ENCODE measurements at regions not wholly inside any gene's neighbourhood (a gene's known extent, or its start where the extent isn't known, plus 50 kb on each side); places are given as distances from the start of the nearest gene placed in this dataset.

DNA sequence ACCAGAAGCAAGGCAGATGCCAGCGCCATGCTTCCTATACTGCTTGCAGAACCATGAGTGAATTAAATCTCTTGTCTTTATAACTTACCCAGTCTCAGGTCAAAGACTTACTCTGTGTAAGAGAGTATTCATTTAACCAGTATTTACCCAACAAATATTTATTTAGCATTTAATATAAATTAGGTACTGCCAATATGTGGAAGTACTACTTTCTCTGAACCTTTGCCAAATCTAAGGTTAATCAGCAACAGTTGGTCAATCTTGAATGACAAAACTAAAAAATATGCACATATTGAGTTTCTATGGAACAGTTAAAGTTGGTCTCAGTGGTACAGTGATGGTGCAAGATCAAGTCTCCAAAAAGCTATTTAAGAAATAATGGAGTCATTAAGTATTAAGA is 155.9 kb upstream of the CCNG1 start:
- no peaks in the 10 kb centered on the region for H3K36me3 ChIP-seq (ENCODE audit: control insufficient read depth, insufficient read depth, low read length)
- TF ChIP-seq TCF7L2 (IDR thresholded peaks at IDR 0.05; ENCODE audit: low read depth, low read length) (no peak), POLR2AphosphoS5 (IDR thresholded peaks at IDR 0.05; ENCODE audit: low read depth, low read length) (no peak)
- TF ChIP-seq, protein P1, sequence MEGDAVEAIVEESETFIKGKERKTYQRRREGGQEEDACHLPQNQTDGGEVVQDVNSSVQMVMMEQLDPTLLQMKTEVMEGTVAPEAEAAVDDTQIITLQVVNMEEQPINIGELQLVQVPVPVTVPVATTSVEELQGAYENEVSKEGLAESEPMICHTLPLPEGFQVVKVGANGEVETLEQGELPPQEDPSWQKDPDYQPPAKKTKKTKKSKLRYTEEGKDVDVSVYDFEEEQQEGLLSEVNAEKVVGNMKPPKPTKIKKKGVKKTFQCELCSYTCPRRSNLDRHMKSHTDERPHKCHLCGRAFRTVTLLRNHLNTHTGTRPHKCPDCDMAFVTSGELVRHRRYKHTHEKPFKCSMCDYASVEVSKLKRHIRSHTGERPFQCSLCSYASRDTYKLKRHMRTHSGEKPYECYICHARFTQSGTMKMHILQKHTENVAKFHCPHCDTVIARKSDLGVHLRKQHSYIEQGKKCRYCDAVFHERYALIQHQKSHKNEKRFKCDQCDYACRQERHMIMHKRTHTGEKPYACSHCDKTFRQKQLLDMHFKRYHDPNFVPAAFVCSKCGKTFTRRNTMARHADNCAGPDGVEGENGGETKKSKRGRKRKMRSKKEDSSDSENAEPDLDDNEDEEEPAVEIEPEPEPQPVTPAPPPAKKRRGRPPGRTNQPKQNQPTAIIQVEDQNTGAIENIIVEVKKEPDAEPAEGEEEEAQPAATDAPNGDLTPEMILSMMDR (IDR thresholded peaks at IDR 0.05): no peak
- TF ChIP-seq, protein P2, sequence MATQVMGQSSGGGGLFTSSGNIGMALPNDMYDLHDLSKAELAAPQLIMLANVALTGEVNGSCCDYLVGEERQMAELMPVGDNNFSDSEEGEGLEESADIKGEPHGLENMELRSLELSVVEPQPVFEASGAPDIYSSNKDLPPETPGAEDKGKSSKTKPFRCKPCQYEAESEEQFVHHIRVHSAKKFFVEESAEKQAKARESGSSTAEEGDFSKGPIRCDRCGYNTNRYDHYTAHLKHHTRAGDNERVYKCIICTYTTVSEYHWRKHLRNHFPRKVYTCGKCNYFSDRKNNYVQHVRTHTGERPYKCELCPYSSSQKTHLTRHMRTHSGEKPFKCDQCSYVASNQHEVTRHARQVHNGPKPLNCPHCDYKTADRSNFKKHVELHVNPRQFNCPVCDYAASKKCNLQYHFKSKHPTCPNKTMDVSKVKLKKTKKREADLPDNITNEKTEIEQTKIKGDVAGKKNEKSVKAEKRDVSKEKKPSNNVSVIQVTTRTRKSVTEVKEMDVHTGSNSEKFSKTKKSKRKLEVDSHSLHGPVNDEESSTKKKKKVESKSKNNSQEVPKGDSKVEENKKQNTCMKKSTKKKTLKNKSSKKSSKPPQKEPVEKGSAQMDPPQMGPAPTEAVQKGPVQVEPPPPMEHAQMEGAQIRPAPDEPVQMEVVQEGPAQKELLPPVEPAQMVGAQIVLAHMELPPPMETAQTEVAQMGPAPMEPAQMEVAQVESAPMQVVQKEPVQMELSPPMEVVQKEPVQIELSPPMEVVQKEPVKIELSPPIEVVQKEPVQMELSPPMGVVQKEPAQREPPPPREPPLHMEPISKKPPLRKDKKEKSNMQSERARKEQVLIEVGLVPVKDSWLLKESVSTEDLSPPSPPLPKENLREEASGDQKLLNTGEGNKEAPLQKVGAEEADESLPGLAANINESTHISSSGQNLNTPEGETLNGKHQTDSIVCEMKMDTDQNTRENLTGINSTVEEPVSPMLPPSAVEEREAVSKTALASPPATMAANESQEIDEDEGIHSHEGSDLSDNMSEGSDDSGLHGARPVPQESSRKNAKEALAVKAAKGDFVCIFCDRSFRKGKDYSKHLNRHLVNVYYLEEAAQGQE (IDR thresholded peaks at IDR 0.05; ENCODE audit: insufficient read depth in 1 of 2, low read depth in 2 of 2, low read length in 1 of 2): no peak
- ChIA-PET POLR2A (no interaction called here), CTCF (no interaction called here)
- H3K27me3 ChIP-seq (ENCODE audit: control insufficient read depth, insufficient read depth, low read length): no peaks in the 10 kb centered on the region
- DNase-seq (ENCODE audit: low read depth, low spot score) (no peak), ATAC-seq (no peak)
- BruUV-seq (replicated peaks): no TSS peak
- H3K4me1 ChIP-seq (ENCODE audit: control insufficient read depth, insufficient read depth, low read length): no peaks in the 10 kb centered on the region
- intact Hi-C loops (cut with micrococcal nuclease; ENCODE audit: unreplicated experiment) (no loop called here), in situ Hi-C loops (cut with HindIII; ENCODE audit: low pct_unique_long_range_greater_than_20kb, low sequenced_read_pairs) (no loop called here)
- no peaks in the 10 kb centered on the region for H3K9me3 ChIP-seq (ENCODE audit: control insufficient read depth, insufficient read depth, low read depth, low read length)
- H3K4me3 ChIP-seq (ENCODE audit: low read depth in 2 of 2, low read length in 2 of 2): no peak overlapping the region
- H3K27ac ChIP-seq (ENCODE audit: low read length): no peak overlapping the region

DNA sequence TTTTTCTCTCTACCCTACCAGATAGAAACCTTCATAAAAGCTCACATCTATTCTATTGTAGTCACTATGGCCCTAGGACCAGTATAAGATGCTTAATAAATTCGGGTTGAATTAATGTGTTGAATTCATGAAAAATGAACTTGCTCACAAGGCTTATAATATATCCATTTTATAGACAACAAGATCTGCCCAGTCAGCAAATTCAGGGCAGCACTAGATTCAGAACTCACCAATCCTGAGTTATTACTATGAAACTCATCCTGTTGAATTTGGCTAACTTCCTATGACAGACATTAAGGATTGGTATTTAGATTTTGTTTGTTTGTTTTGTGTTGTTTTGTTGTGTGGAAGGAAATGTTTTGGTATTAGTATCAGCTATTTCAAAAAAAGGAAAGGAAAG is 143.6 kb upstream of the CCNG1 start:
- H3K4me3 ChIP-seq (ENCODE audit: low read depth in 2 of 2, low read length in 2 of 2): no peak overlapping the region
- ATAC-seq: no peak
- no peak for DNase-seq (ENCODE audit: low read depth, low spot score)
- H3K36me3 ChIP-seq (ENCODE audit: control insufficient read depth, insufficient read depth, low read length): no peaks in the 10 kb centered on the region
- ChIA-PET CTCF (no interaction called here), POLR2A (no interaction called here)
- no peaks in the 10 kb centered on the region for H3K27me3 ChIP-seq (ENCODE audit: control insufficient read depth, insufficient read depth, low read length)
- no peak for TF ChIP-seq TCF7L2 (IDR thresholded peaks at IDR 0.05; ENCODE audit: low read depth, low read length)
- TF ChIP-seq, protein P1 (IDR thresholded peaks at IDR 0.05): no peak
- no peak for TF ChIP-seq POLR2AphosphoS5 (IDR thresholded peaks at IDR 0.05; ENCODE audit: low read depth, low read length)
- TF ChIP-seq, protein P2 (IDR thresholded peaks at IDR 0.05; ENCODE audit: insufficient read depth in 1 of 2, low read depth in 2 of 2, low read length in 1 of 2): no peak
- TF ChIP-seq SIN3A (IDR thresholded peaks at IDR 0.05; ENCODE audit: borderline replicate concordance, insufficient read depth, low read depth, low read length): no peak
- H3K27ac ChIP-seq (ENCODE audit: low read length): no peak overlapping the region
- H3K4me1 ChIP-seq (ENCODE audit: control insufficient read depth, insufficient read depth, low read length): no peaks in the 10 kb centered on the region
- intact Hi-C loops (cut with micrococcal nuclease; ENCODE audit: unreplicated experiment): no loop called here
- in situ Hi-C loops (cut with HindIII; ENCODE audit: low pct_unique_long_range_greater_than_20kb, low sequenced_read_pairs): no loop called here
- H3K9me3 ChIP-seq (ENCODE audit: control insufficient read depth, insufficient read depth, low read depth, low read length): no peaks in the 10 kb centered on the region
- BruUV-seq (replicated peaks): no TSS peak

Measured in Panc1 (cell line).